HEK293 (cell line): ENCODE measurements at regions not wholly inside any gene's neighbourhood (a gene's known extent, or its start where the extent isn't known, plus 50 kb on each side); places are given as distances from the start of the nearest gene placed in this dataset.

Experiments
- CTCF ChIA-PET: fragments of 350-600 bp; formaldehyde crosslinking; extraction: SDS; loops from one replicate; lab custom pipeline; 2021; ENCODE audit warnings: antibody characterized with exemption; lab: Yijun Ruan, JAX
- POLR2A ChIA-PET: fragments of 300-600 bp; formaldehyde crosslinking; extraction: SDS; loops from one replicate; lab custom pipeline; 2020; ENCODE audit warnings: antibody characterized with exemption, inconsistent platforms; lab: Yijun Ruan, JAX
- H3K27ac ChIP-seq: fragments of 200-500 bp; sonication (Bioruptor generic); 2 replicates; pipeline ENCODE4 v1.5.1; 2014; ENCODE audit warnings: low read depth, low read length, control low read depth, inconsistent platforms; ENCODE audit errors: extremely low read depth
- H3K36me3 ChIP-seq, 2 experiments: fragments of 200-500 bp in 1 of 2; sonication (Bioruptor generic) in 1 of 2; 1 replicate in 1 of 2; 2 replicates in 1 of 2; pipeline ENCODE4 v1.5.1; 2014 to 2017; ENCODE audit warnings: inconsistent platforms in 2 of 2, low read length in 2 of 2; ENCODE audit not compliant: control insufficient read depth in 2 of 2, insufficient read depth in 1 of 2
- H3K4me1 ChIP-seq: fragments of 200-500 bp; sonication (Bioruptor generic); 2 replicates; pipeline ENCODE4 v1.5.1; 2014; ENCODE audit warnings: mild to moderate bottlenecking, low read length, inconsistent platforms; ENCODE audit not compliant: control insufficient read depth, insufficient read depth
- H3K4me3 ChIP-seq: 2 replicates; pipeline ENCODE4 v1.5.1; 2011; ENCODE audit warnings: low read depth, mild to moderate bottlenecking, control low read depth, low read length, moderate library complexity
- H3K9me3 ChIP-seq: fragments of 200-500 bp; sonication (Bioruptor generic); 2 replicates; pipeline ENCODE4 v1.5.1; 2014; ENCODE audit warnings: low read depth, low read length, inconsistent platforms; ENCODE audit not compliant: control insufficient read depth, insufficient read depth
- BCL6B ChIP-seq: fragments of 450-650 bp; formaldehyde crosslinking; IDR thresholded peaks from 2 replicates; pipeline ENCODE4 v1.5.1; 2017; ENCODE audit warnings: missing biosample characterization, missing genetic modification characterization
- GLIS2 ChIP-seq: fragments of 450-650 bp; formaldehyde crosslinking; IDR thresholded peaks from 2 replicates; pipeline ENCODE4 v1.5.1; 2016; ENCODE audit warnings: missing biosample characterization, missing genetic modification characterization
- KLF10 ChIP-seq: fragments of 450-650 bp; IDR thresholded peaks from 2 replicates; pipeline ENCODE4 v1.5.1; 2018; ENCODE audit warnings: missing biosample characterization, mild to moderate bottlenecking, missing genetic modification characterization
- MYNN ChIP-seq: fragments of 450-650 bp; formaldehyde crosslinking; IDR thresholded peaks from 2 replicates; pipeline ENCODE4 v1.5.1; 2016; ENCODE audit warnings: missing biosample characterization, missing genetic modification characterization, borderline replicate concordance
- SCRT2 ChIP-seq: fragments of 450-650 bp; formaldehyde crosslinking; IDR thresholded peaks from 2 replicates; pipeline ENCODE4 v1.5.1; 2016; ENCODE audit warnings: missing biosample characterization, missing genetic modification characterization
- SETDB1 ChIP-seq: IDR thresholded peaks from one replicate; pipeline ENCODE4 v1.6.1; 2017; ENCODE audit warnings: mild to moderate bottlenecking, low read length, moderate library complexity, mixed read lengths; ENCODE audit not compliant: insufficient read length
- ZBTB17 ChIP-seq: fragments of 450-650 bp; formaldehyde crosslinking; IDR thresholded peaks from 2 replicates; pipeline ENCODE4 v1.5.1; 2016; ENCODE audit warnings: missing biosample characterization, missing genetic modification characterization
- ZBTB20 ChIP-seq: fragments of 450-650 bp; formaldehyde crosslinking; IDR thresholded peaks from 2 replicates; pipeline ENCODE4 v1.5.1; 2016; ENCODE audit warnings: missing biosample characterization, missing genetic modification characterization
- ZIC2 ChIP-seq: fragments of 450-650 bp; formaldehyde crosslinking; IDR thresholded peaks from 2 replicates; pipeline ENCODE4 v1.5.1; 2016; ENCODE audit warnings: missing biosample characterization, missing genetic modification characterization
- ZNF10 ChIP-seq: fragments of 450-650 bp; formaldehyde crosslinking; IDR thresholded peaks from 2 replicates; pipeline ENCODE4 v1.5.1; 2017; ENCODE audit warnings: missing biosample characterization, missing genetic modification characterization
- ZNF138 ChIP-seq: fragments of 450-650 bp; formaldehyde crosslinking; IDR thresholded peaks from 2 replicates; pipeline ENCODE4 v1.5.1; 2016; ENCODE audit warnings: missing biosample characterization, missing genetic modification characterization, borderline replicate concordance
- ZNF174 ChIP-seq: fragments of 450-650 bp; formaldehyde crosslinking; IDR thresholded peaks from 2 replicates; pipeline ENCODE4 v1.5.0; 2017; ENCODE audit warnings: missing biosample characterization, mild to moderate bottlenecking, missing genetic modification characterization
- ZNF23 ChIP-seq: fragments of 450-650 bp; formaldehyde crosslinking; IDR thresholded peaks from 2 replicates; pipeline ENCODE4 v1.5.1; 2016; ENCODE audit warnings: missing biosample characterization, missing genetic modification characterization, borderline replicate concordance
- ZNF341 ChIP-seq: fragments of 450-650 bp; formaldehyde crosslinking; IDR thresholded peaks from 2 replicates; pipeline ENCODE4; 2016; ENCODE audit warnings: low read depth, missing biosample characterization, missing genetic modification characterization
- ZNF394 ChIP-seq: fragments of 450-650 bp; formaldehyde crosslinking; IDR thresholded peaks from 2 replicates; pipeline ENCODE4 v1.5.1; 2016; ENCODE audit warnings: missing biosample characterization, missing genetic modification characterization, mild to moderate bottlenecking, moderate library complexity, borderline replicate concordance
- ZNF404 ChIP-seq: fragments of 450-650 bp; formaldehyde crosslinking; IDR thresholded peaks from 2 replicates; pipeline ENCODE4 v1.5.1; 2017; ENCODE audit warnings: missing biosample characterization, missing genetic modification characterization
- ZNF513 ChIP-seq: fragments of 450-650 bp; IDR thresholded peaks from 2 replicates; pipeline ENCODE4 v1.5.1; 2018; ENCODE audit warnings: missing biosample characterization, missing genetic modification characterization
- ZNF529 ChIP-seq: fragments of 450-650 bp; formaldehyde crosslinking; IDR thresholded peaks from 2 replicates; pipeline ENCODE4 v1.5.1; 2017; ENCODE audit warnings: missing genetic modification characterization, missing biosample characterization; ENCODE audit not compliant: insufficient replicate concordance
- ZNF549 ChIP-seq: fragments of 450-650 bp; IDR thresholded peaks from 2 replicates; pipeline ENCODE4 v1.5.1; 2018; ENCODE audit warnings: missing biosample characterization, missing genetic modification characterization, mild to moderate bottlenecking, inconsistent platforms, moderate library complexity
- ZNF561 ChIP-seq: fragments of 450-650 bp; IDR thresholded peaks from 2 replicates; pipeline ENCODE4 v1.5.1; 2018; ENCODE audit warnings: missing biosample characterization, missing genetic modification characterization, borderline replicate concordance
- ZNF596 ChIP-seq: fragments of 450-650 bp; IDR thresholded peaks from 2 replicates; pipeline ENCODE4 v1.5.0; 2018; ENCODE audit warnings: missing biosample characterization, mild to moderate bottlenecking, missing genetic modification characterization, moderate library complexity
- ZSCAN30 ChIP-seq: fragments of 450-650 bp; IDR thresholded peaks from 2 replicates; pipeline ENCODE4 v1.5.1; 2018; ENCODE audit warnings: missing biosample characterization, mild to moderate bottlenecking, missing genetic modification characterization, moderate library complexity
- TF ChIP-seq, protein P1 (sequence below): fragments of 450-650 bp; formaldehyde crosslinking; optimal IDR thresholded peaks from 2 replicates; pipeline ENCODE3; 2016; ENCODE audit warnings: missing biosample characterization, mild to moderate bottlenecking, missing genetic modification characterization
- TF ChIP-seq, protein P2 (sequence below): fragments of 450-650 bp; formaldehyde crosslinking; IDR thresholded peaks from 2 replicates; pipeline ENCODE4 v1.5.1; 2016; ENCODE audit warnings: missing biosample characterization, missing genetic modification characterization

- POLR2A ChIA-PET, result interaction anchor here (0.6 kb wide), 1 partner anchor 11 kb away, joined by 4 read pairs; no protein-coding TSS in a partner anchor
- H3K4me1 ChIP-seq, result no peaks in the 10 kb centered on the region
- TF ChIP-seq, protein P1, sequence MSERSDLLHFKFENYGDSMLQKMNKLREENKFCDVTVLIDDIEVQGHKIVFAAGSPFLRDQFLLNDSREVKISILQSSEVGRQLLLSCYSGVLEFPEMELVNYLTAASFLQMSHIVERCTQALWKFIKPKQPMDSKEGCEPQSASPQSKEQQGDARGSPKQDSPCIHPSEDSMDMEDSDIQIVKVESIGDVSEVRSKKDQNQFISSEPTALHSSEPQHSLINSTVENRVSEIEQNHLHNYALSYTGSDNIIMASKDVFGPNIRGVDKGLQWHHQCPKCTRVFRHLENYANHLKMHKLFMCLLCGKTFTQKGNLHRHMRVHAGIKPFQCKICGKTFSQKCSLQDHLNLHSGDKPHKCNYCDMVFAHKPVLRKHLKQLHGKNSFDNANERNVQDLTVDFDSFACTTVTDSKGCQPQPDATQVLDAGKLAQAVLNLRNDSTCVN (tag by site-specific recombination), result no peak
- TF ChIP-seq ZBTB20 (tag by site-specific recombination) (no peak), ZNF10 (tag by site-specific recombination) (no peak), KLF10 (tag by site-specific recombination) (no peak), SETDB1 (no peak), ZNF394 (tag by site-specific recombination) (no peak), ZNF174 (tag by site-specific recombination) (no peak), ZNF138 (tag by site-specific recombination) (no peak), BCL6B (tag by site-specific recombination) (no peak), ZIC2 (tag by site-specific recombination) (no peak), MYNN (no peak), GLIS2 (tag by site-specific recombination) (no peak), ZNF404 (tag by site-specific recombination) (no peak), ZNF341 (tag by site-specific recombination) (no peak), ZBTB17 (no peak), ZSCAN30 (tag by site-specific recombination) (no peak), ZNF23 (tag by site-specific recombination) (no peak), ZNF596 (tag by site-specific recombination) (no peak)
- TF ChIP-seq, protein P2, sequence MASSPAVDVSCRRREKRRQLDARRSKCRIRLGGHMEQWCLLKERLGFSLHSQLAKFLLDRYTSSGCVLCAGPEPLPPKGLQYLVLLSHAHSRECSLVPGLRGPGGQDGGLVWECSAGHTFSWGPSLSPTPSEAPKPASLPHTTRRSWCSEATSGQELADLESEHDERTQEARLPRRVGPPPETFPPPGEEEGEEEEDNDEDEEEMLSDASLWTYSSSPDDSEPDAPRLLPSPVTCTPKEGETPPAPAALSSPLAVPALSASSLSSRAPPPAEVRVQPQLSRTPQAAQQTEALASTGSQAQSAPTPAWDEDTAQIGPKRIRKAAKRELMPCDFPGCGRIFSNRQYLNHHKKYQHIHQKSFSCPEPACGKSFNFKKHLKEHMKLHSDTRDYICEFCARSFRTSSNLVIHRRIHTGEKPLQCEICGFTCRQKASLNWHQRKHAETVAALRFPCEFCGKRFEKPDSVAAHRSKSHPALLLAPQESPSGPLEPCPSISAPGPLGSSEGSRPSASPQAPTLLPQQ (tag by site-specific recombination), result no peak
- TF ChIP-seq, all 188 proteins: peak for 0
- Histone ChIP-seq H3K27ac (no peak overlapping the region), H3K9me3 (no peaks in the 10 kb centered on the region), H3K4me3 (no peak overlapping the region), H3K36me3 (no peaks in the 10 kb centered on the region)
- CTCF ChIA-PET, result no interaction called here
These were observed 119.3 kb downstream of the CRYAA start for GRCh38 chr21:43287795-43288755.

GRCh38 chr21:43287111-43287760, 118.4 kb downstream of the CRYAA start:
- Histone ChIP-seq H3K4me3 (no peak overlapping the region), H3K4me1 (no peaks in the 10 kb centered on the region), H3K36me3 (no peaks in the 10 kb centered on the region), H3K27ac (no peak overlapping the region), H3K9me3 (no peaks in the 10 kb centered on the region)
- ChIA-PET CTCF (no interaction called here), POLR2A (no interaction called here)
- TF ChIP-seq ZNF561 (tag by site-specific recombination) (no peak), ZNF529 (tag by site-specific recombination) (peak; percentile 19), ZNF549 (tag by site-specific recombination) (no peak), SCRT2 (tag by site-specific recombination) (0 out of 2 replicates have a peak, but pooled peaks have one; percentile 15), ZNF513 (tag by site-specific recombination) (no peak)
